Gastrocnemius medialis (tissue), 4 donors: ENCODE measurements at regions not wholly inside any gene's neighbourhood (a gene's known extent, or its start where the extent isn't known, plus 50 kb on each side); places are given as distances from the start of the nearest gene placed in this dataset.

ENCODE experiments used
- CTCF ChIP-seq, 5 experiments: fragments of 450-650 bp in 3 of 5; fragments of 200-600 bp in 2 of 5; sonication (generic) in 2 of 5; IDR thresholded peaks in 4 of 5; conservative IDR thresholded peaks in 1 of 5; 1 replicate in 4 of 5; 2 replicates in 1 of 5; pipeline ENCODE4 v1.5.1; 2016 to 2019; ENCODE audit warnings: antibody characterized with exemption in 5 of 5, mild to moderate bottlenecking in 3 of 5, moderate library complexity in 3 of 5
- POLR2A ChIP-seq, 2 donors: fragments of 450-650 bp; IDR thresholded peaks; one replicate each; pipeline ENCODE4 v1.6.1; 2017; ENCODE audit warnings: antibody characterized with exemption in 2 of 2, mild to moderate bottlenecking in 2 of 2, moderate library complexity in 2 of 2

GRCh38 chr4:140305053-140305452, 68.4 kb upstream of the SCOC start:
- TF ChIP-seq CTCF (IDR thresholded peaks at IDR 0.05 in 4 of 5, conservative IDR thresholded peaks at IDR 0.05 in 1 of 5) (no peak), POLR2A (IDR thresholded peaks at IDR 0.05) (no peak)
